ENCODE measurements at regions not wholly inside any gene's neighbourhood (a gene's known extent, or its start where the extent isn't known, plus 50 kb on each side); places are given as distances from the start of the nearest gene placed in this dataset.

- FAIRE-seq, result no peak
- 51% methylated on average over 3 of the region's 3 CpGs for WGBS (ENCODE audit: insufficient coverage, insufficient replicate concordance, low lambda C conversion rate, missing lambda C conversion rate)
- in situ Hi-C loops (cut with MboI), result no loop called here
These were observed 129.3 kb downstream of the C5orf15 start for GRCh38 chr5:133839090-133839489.

More at GRCh38 chr5:133839090-133839489, 129.3 kb downstream of the C5orf15 start:
- RAD21 ChIA-PET (ENCODE audit: unreplicated experiment), result interaction anchor here (1.1 kb wide), 1 partner anchor 31 kb away, joined by 3 read pairs; no protein-coding TSS in a partner anchor
- H4K20me1 ChIP-seq (ENCODE audit: control insufficient read depth, insufficient read depth), result no peaks in the 10 kb centered on the region
- SMC1A ChIA-PET (ENCODE audit: uncharacterized antibody, unreplicated experiment), result interaction anchor here (2.4 to 2.6 kb wide), 2 partner anchors 10 to 30 kb away, joined by 7 read pairs; no protein-coding TSS in a partner anchor
- H3K36me3 ChIP-seq (ENCODE audit: control insufficient read depth in 2 of 2, insufficient read depth in 2 of 2, low read length in 1 of 2), result no peaks in the 10 kb centered on the region
- no peak overlapping the region for H3K27ac ChIP-seq (ENCODE audit: control insufficient read depth, insufficient read depth)
- no peaks in the 10 kb centered on the region; the same call in 2 of the 3 replicates for H3K9me3 ChIP-seq (replicated peaks; ENCODE audit: control insufficient read depth, insufficient read depth, low read length)
- no peaks in the 10 kb centered on the region for H3K27me3 ChIP-seq (replicated peaks in 1 of 2; ENCODE audit: control insufficient read depth in 2 of 2, insufficient read depth in 2 of 2, low read length in 1 of 2)
- no peak overlapping the region for H3K9ac ChIP-seq (ENCODE audit: control insufficient read depth, insufficient read depth, low read length)
- H3K4me3 ChIP-seq, result no peak overlapping the region
- no peak overlapping the region for H2AFZ ChIP-seq (ENCODE audit: control insufficient read depth, low read depth, low read length)
- H3K79me2 ChIP-seq (ENCODE audit: control insufficient read depth, insufficient read depth, low read length), result no peaks in the 10 kb centered on the region
- POLR2A ChIA-PET, result no interaction called here
- ATAC-seq (no peak), DNase-seq (ENCODE audit: low read depth, low spot score) (no peak)
- intact Hi-C loops (cut with micrococcal nuclease; ENCODE audit: unreplicated experiment), result no loop called here
- no peak overlapping the region for H3K4me2 ChIP-seq (ENCODE audit: control insufficient read depth, insufficient read depth)
- no TSS peak for BruUV-seq (replicated peaks)
- TF ChIP-seq ZNF384 (IDR thresholded peaks at IDR 0.05; ENCODE audit: borderline replicate concordance, low read depth, low read length) (no peak), BCL11A (IDR thresholded peaks at IDR 0.05; ENCODE audit: low read depth, low read length) (no peak), ZNF592 (IDR thresholded peaks at IDR 0.05) (no peak), YBX1 (IDR thresholded peaks at IDR 0.05) (no peak), SMAD1 (IDR thresholded peaks at IDR 0.05; ENCODE audit: low read depth, partially characterized antibody) (no peak), ESRRA (IDR thresholded peaks at IDR 0.05; ENCODE audit: low read length) (no peak)
- CTCF ChIA-PET, result interaction anchor here (0.7 to 1.7 kb wide), 3 partner anchors 7 to 748 kb away, joined by 3 to 6 read pairs (median 3); no protein-coding TSS in a partner anchor
- no peaks in the 10 kb centered on the region for H3K4me1 ChIP-seq (ENCODE audit: control insufficient read depth, insufficient read depth, low read length)
